ENCODE measurements at regions not wholly inside any gene's neighbourhood (a gene's known extent, or its start where the extent isn't known, plus 50 kb on each side); places are given as distances from the start of the nearest gene placed in this dataset.

- TF ChIP-seq, protein P1, sequence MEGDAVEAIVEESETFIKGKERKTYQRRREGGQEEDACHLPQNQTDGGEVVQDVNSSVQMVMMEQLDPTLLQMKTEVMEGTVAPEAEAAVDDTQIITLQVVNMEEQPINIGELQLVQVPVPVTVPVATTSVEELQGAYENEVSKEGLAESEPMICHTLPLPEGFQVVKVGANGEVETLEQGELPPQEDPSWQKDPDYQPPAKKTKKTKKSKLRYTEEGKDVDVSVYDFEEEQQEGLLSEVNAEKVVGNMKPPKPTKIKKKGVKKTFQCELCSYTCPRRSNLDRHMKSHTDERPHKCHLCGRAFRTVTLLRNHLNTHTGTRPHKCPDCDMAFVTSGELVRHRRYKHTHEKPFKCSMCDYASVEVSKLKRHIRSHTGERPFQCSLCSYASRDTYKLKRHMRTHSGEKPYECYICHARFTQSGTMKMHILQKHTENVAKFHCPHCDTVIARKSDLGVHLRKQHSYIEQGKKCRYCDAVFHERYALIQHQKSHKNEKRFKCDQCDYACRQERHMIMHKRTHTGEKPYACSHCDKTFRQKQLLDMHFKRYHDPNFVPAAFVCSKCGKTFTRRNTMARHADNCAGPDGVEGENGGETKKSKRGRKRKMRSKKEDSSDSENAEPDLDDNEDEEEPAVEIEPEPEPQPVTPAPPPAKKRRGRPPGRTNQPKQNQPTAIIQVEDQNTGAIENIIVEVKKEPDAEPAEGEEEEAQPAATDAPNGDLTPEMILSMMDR (conservative IDR thresholded peaks at IDR 0.05) = no peak
- TF ChIP-seq ZFX (IDR thresholded peaks at IDR 0.05) = no peak
Measured at GRCh38 chr9:109934136-109934856, 154.3 kb downstream of the PALM2AKAP2 start.
